Neural progenitor cell (in vitro differentiated cells): ENCODE measurements at regions not wholly inside any gene's neighbourhood (a gene's known extent, or its start where the extent isn't known, plus 50 kb on each side); places are given as distances from the start of the nearest gene placed in this dataset.

Experiments
- DNase-seq: peaks from one replicate; pipeline ENCODE4 v3.0.0-alpha.2; 2016; ENCODE audit warnings: low spot score
- H2AFZ ChIP-seq: fragments of 200-600 bp; sonication (generic); replicated peaks from 2 replicates; pipeline ENCODE4 v1.6.1; 2016; ENCODE audit warnings: antibody characterized with exemption
- H3F3A ChIP-seq: fragments of 200-600 bp; sonication (generic); 2 replicates; pipeline ENCODE4 v1.6.1; 2016; ENCODE audit warnings: antibody characterized with exemption, low read depth
- H3K27ac ChIP-seq: fragments of 200-600 bp; sonication (generic); 2 replicates; pipeline ENCODE4 v1.5.1; 2016; ENCODE audit warnings: mild to moderate bottlenecking
- H3K27me3 ChIP-seq: fragments of 200-600 bp; sonication (generic); 2 replicates; pipeline ENCODE4 v1.6.1; 2016; ENCODE audit warnings: mild to moderate bottlenecking, moderate library complexity
- H3K36me3 ChIP-seq: fragments of 200-600 bp; sonication (generic); 2 replicates; pipeline ENCODE4 v1.5.1; 2016
- H3K4me1 ChIP-seq: fragments of 200-600 bp; sonication (generic); 2 replicates; pipeline ENCODE4 v1.6.1; 2016; ENCODE audit warnings: mixed run types
- H3K4me2 ChIP-seq: fragments of 200-600 bp; sonication (generic); 2 replicates; pipeline ENCODE4 v1.6.1; 2016
- H3K4me3 ChIP-seq: fragments of 200-600 bp; sonication (generic); 2 replicates; pipeline ENCODE4 v1.5.1; 2016
- H3K79me2 ChIP-seq: fragments of 200-600 bp; sonication (generic); 2 replicates; pipeline ENCODE4 v1.6.1; 2016; ENCODE audit warnings: low read depth
- H3K9ac ChIP-seq: fragments of 200-600 bp; sonication (generic); 2 replicates; pipeline ENCODE4 v1.6.1; 2016
- H3K9me3 ChIP-seq: fragments of 200-600 bp; sonication (generic); 2 replicates; pipeline ENCODE4 v1.5.1; 2016; ENCODE audit warnings: low read depth
- H4K20me1 ChIP-seq: fragments of 200-600 bp; sonication (generic); 2 replicates; pipeline ENCODE4 v1.6.1; 2016; ENCODE audit warnings: low read depth
- H3K27ac Mint-ChIP-seq: 3 replicates; pipeline ENCODE4 v1.8.0; 2021; ENCODE audit warnings: mixed read lengths
- H3K27me3 Mint-ChIP-seq: 2 replicates; pipeline ENCODE4 v1.8.0; 2022; ENCODE audit warnings: low read depth, mild to moderate bottlenecking, inconsistent platforms, moderate library complexity, mixed read lengths; ENCODE audit not compliant: insufficient read depth
- H3K36me3 Mint-ChIP-seq: 3 replicates; pipeline ENCODE4 v1.8.0; 2021; ENCODE audit warnings: mixed read lengths
- H3K4me1 Mint-ChIP-seq: 3 replicates; pipeline ENCODE4 v1.8.0; 2021; ENCODE audit warnings: mixed read lengths
- H3K4me3 Mint-ChIP-seq: 3 replicates; pipeline ENCODE4 v1.8.0; 2021; ENCODE audit warnings: mild to moderate bottlenecking, moderate library complexity, mixed read lengths
- H3K9me3 Mint-ChIP-seq: 3 replicates; pipeline ENCODE4 v1.8.0; 2020; ENCODE audit warnings: mixed read lengths
- EZH2 ChIP-seq: fragments of 200-600 bp; sonication (generic); IDR thresholded peaks from 2 replicates; pipeline ENCODE4 v1.6.1; 2017; ENCODE audit warnings: antibody characterized with exemption, mild to moderate bottlenecking, moderate library complexity
- EZH2phosphoT487 ChIP-seq: fragments of 200-600 bp; sonication (generic); IDR thresholded peaks from 2 replicates; pipeline ENCODE4 v1.6.1; 2017; ENCODE audit warnings: antibody characterized with exemption
- TF ChIP-seq, protein P1 (sequence below): fragments of 200-600 bp; sonication (generic); IDR thresholded peaks from 2 replicates; pipeline ENCODE4 v1.5.1; 2017; ENCODE audit warnings: antibody characterized with exemption, mild to moderate bottlenecking

DNA sequence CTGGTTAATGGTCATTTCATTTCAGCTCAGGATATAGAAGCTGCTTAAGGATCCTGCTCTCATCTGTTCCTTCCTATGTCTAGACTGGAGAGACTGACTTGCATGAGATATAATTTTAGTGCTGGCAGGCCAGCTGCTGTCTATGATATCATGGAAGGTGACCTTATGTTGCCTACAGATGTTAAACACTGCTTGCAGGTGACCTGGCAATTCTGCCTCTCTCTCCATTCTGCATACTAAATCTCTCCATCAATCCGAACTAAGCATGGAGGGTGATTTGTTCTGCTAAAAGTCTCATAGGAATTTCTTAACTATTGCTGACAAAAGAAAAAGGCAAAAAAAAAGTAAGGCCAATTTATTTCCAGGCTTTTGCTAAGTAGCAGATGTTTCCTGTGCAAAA is 81.0 kb downstream of the CCNA1 start:
- Histone ChIP-seq H2AFZ (no peak overlapping the region), H3K36me3 (no peaks in the 10 kb centered on the region), H3K4me2 (no peak overlapping the region), H3K9me3 (no peaks in the 10 kb centered on the region), H3K79me2 (no peaks in the 10 kb centered on the region), H3K27me3 (no peaks in the 10 kb centered on the region), H3K4me3 (no peak overlapping the region), H4K20me1 (no peaks in the 10 kb centered on the region), H3K4me1 (no peaks in the 10 kb centered on the region), H3F3A (no peaks in the 10 kb centered on the region), H3K27ac (no peak overlapping the region), H3K9ac (no peak overlapping the region)
- no peak overlapping the region for H3K4me3 Mint-ChIP-seq
- H3K4me1 Mint-ChIP-seq: no peaks in the 10 kb centered on the region
- no peak overlapping the region for H3K27ac Mint-ChIP-seq
- H3K27me3 Mint-ChIP-seq: no peaks in the 10 kb centered on the region
- no peaks in the 10 kb centered on the region for H3K9me3 Mint-ChIP-seq
- no peak for DNase-seq
- TF ChIP-seq, protein P1, sequence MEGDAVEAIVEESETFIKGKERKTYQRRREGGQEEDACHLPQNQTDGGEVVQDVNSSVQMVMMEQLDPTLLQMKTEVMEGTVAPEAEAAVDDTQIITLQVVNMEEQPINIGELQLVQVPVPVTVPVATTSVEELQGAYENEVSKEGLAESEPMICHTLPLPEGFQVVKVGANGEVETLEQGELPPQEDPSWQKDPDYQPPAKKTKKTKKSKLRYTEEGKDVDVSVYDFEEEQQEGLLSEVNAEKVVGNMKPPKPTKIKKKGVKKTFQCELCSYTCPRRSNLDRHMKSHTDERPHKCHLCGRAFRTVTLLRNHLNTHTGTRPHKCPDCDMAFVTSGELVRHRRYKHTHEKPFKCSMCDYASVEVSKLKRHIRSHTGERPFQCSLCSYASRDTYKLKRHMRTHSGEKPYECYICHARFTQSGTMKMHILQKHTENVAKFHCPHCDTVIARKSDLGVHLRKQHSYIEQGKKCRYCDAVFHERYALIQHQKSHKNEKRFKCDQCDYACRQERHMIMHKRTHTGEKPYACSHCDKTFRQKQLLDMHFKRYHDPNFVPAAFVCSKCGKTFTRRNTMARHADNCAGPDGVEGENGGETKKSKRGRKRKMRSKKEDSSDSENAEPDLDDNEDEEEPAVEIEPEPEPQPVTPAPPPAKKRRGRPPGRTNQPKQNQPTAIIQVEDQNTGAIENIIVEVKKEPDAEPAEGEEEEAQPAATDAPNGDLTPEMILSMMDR: no peak
- TF ChIP-seq EZH2phosphoT487 (no peak), EZH2 (no peak)
- no peaks in the 10 kb centered on the region for H3K36me3 Mint-ChIP-seq

DNA sequence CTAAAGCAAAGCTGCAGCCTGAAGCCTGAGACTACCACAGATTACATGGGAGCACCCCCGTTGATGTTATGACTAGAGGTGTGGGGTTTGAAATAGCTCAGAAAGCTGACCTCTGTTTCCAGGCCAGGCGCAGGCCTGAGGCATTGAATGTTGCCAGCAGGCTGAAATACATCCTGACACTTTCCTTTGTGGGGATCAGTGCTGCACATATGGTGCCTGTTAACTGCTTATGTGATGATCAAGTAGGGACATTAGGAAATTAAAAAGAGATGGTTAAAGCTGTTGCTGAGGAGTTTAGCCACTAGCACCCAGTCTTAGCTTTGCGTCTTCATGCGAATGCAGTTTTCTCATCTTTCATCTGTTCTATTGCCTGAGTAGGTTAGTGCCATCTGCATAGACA is 83.2 kb downstream of the CCNA1 start:
- no peaks in the 10 kb centered on the region for H3K9me3 Mint-ChIP-seq
- TF ChIP-seq EZH2 (no peak), EZH2phosphoT487 (no peak)
- TF ChIP-seq, protein P1: no peak
- H3K4me3 ChIP-seq: no peak overlapping the region
- H3K27ac ChIP-seq: no peak overlapping the region
- H3K9ac ChIP-seq: no peak overlapping the region
- no peak overlapping the region for H3K27ac Mint-ChIP-seq
- no peaks in the 10 kb centered on the region for H3K27me3 Mint-ChIP-seq
- H3K4me2 ChIP-seq: no peak overlapping the region
- no peak for DNase-seq
- H3F3A ChIP-seq: no peaks in the 10 kb centered on the region
- H3K79me2 ChIP-seq: no peaks in the 10 kb centered on the region
- H3K27me3 ChIP-seq: no peaks in the 10 kb centered on the region
- peaks cover 14% of the 10 kb centered on the region for H3K4me1 Mint-ChIP-seq
- no peaks in the 10 kb centered on the region for H3K36me3 ChIP-seq
- no peaks in the 10 kb centered on the region for H4K20me1 ChIP-seq
- peaks cover 15% of the 10 kb centered on the region for H3K4me1 ChIP-seq
- H3K9me3 ChIP-seq: no peaks in the 10 kb centered on the region
- H3K36me3 Mint-ChIP-seq: no peaks in the 10 kb centered on the region
- H3K4me3 Mint-ChIP-seq: no peak overlapping the region
- no peak overlapping the region for H2AFZ ChIP-seq

DNA sequence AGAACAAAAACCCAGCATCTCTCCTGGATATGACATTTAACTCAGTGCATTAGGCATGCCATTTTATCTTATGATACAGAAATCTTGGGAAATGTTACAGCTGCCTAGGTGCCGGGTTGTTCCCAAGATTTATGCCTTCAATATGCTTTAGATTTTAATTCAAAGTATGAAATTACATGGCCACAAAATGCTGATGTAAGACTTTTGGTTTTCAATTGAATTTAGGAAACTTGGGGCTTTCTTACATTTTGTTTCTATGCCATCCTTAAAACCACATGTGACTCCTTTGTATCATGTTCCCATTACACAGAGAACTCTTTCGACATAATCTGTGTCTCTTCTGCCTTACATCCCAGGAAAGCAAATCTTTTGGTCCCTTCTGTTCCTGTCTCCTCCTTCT is 83.9 kb downstream of the CCNA1 start:
- Histone ChIP-seq H3K27me3 (no peaks in the 10 kb centered on the region), H4K20me1 (no peaks in the 10 kb centered on the region), H3K9ac (no peak overlapping the region), H3K4me2 (no peak overlapping the region), H3K79me2 (no peaks in the 10 kb centered on the region), H3K4me1 (peaks cover 15% of the 10 kb centered on the region), H2AFZ (no peak overlapping the region), H3K27ac (no peak overlapping the region), H3K4me3 (no peak overlapping the region), H3K36me3 (no peaks in the 10 kb centered on the region), H3K9me3 (no peaks in the 10 kb centered on the region), H3F3A (no peaks in the 10 kb centered on the region)
- no peaks in the 10 kb centered on the region for H3K9me3 Mint-ChIP-seq
- TF ChIP-seq EZH2phosphoT487: no peak
- TF ChIP-seq EZH2: no peak
- TF ChIP-seq, protein P1: no peak
- DNase-seq: no peak
- no peaks in the 10 kb centered on the region for H3K27me3 Mint-ChIP-seq
- peaks cover 14% of the 10 kb centered on the region for H3K4me1 Mint-ChIP-seq
- H3K4me3 Mint-ChIP-seq: no peak overlapping the region
- H3K27ac Mint-ChIP-seq: no peak overlapping the region
- no peaks in the 10 kb centered on the region for H3K36me3 Mint-ChIP-seq
